Uterus (tissue), 2 donors: ENCODE measurements at regions not wholly inside any gene's neighbourhood (a gene's known extent, or its start where the extent isn't known, plus 50 kb on each side); places are given as distances from the start of the nearest gene placed in this dataset.

Experiments
- CTCF ChIP-seq, 4 experiments: fragments of 200-600 bp in 2 of 4; fragments of 450-650 bp in 2 of 4; sonication (generic) in 2 of 4; IDR thresholded peaks; one replicate each; pipeline ENCODE4 v1.5.1; 2016 to 2019; ENCODE audit warnings: antibody characterized with exemption in 4 of 4, mild to moderate bottlenecking in 2 of 4, moderate library complexity in 1 of 4
- POLR2A ChIP-seq, 2 donors: fragments of 450-650 bp; IDR thresholded peaks; one replicate each; pipeline ENCODE4 v1.6.1; 2016; ENCODE audit warnings: antibody characterized with exemption in 2 of 2, mild to moderate bottlenecking in 1 of 2, moderate library complexity in 1 of 2

- no peak for TF ChIP-seq CTCF (IDR thresholded peaks at IDR 0.05)
- no peak for TF ChIP-seq POLR2A (IDR thresholded peaks at IDR 0.05)
Observed at GRCh38 chr19:30266687-30267086, 105.5 kb upstream of the ZNF536 start.
